Activated gamma-delta T cell treated with Interleukin-2 at 50 U/mL for 16 hours (primary cell): ENCODE measurements at regions not wholly inside any gene's neighbourhood (a gene's known extent, or its start where the extent isn't known, plus 50 kb on each side); places are given as distances from the start of the nearest gene placed in this dataset.
"Not testable (repeated sequence)": the region's sequence is repeated elsewhere in the genome, so short reads cannot be mapped to it uniquely, and the experiment has no call there.

Experiments
- DNase-seq: peaks from one replicate; pipeline ENCODE4 v3.0.0-alpha.2; 2020

DNA sequence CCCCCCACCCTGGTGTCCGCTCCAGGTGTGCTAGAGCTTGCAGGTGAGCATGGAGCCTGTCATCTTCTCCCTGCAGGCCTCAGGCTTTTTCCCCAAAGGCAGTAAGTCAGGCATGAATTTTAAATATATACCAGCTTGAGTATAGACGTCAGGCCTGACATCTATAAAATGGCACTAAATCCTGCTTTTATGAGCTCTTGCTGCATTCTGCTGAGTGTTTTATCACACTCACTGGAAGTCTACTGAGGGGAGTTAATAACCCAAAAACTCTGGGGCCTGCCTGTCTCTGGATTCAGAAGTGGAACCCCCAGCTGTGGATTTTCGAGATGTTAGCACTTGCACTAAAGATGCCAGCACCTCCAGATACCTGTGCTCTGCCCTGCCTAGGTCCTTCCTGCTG is 133.4 kb upstream of the TOP1 start:
- DNase-seq = no peak

DNA sequence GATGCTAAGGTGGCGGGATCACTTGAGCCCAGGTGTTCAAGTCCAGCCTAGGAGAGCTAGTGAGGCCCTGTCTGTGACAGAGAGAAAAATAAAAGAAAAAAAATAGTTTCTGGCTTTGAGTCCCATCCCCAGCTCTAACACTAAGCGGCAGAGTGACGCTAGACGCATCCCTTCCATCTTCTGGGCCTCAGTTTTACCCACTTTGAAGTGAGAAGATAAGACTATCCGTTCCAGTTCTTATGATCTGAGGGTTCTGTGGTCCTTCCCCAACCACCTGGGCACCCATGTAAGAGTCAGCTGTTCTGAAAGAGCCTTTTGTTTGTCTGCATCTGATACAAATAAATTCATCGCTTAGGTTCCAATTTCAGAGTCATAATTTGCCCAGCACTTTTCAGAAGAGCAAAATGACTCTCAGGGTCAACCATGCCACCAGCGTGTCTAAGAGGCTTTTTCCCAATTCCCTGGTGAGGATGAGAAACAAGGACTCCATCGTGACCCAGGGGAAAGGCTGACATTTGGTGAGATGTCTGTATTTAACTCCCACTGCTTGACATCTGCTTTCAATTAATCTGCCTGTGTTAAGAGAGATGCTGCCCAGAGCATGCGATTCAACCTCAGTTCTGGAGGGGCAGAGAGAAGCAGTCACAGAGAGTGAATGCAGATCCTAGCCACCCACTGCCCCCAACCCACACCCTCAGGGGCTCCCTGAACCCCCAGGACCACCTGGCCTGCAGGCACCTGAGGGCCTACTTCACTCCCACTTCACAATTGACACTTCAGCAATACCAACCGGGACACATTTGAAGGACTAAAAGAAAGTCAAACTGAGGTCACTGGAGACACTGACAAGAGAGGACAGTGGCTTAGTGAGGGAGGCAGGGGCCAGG is 131.6 kb upstream of the TOP1 start:
- no peak for DNase-seq

DNA sequence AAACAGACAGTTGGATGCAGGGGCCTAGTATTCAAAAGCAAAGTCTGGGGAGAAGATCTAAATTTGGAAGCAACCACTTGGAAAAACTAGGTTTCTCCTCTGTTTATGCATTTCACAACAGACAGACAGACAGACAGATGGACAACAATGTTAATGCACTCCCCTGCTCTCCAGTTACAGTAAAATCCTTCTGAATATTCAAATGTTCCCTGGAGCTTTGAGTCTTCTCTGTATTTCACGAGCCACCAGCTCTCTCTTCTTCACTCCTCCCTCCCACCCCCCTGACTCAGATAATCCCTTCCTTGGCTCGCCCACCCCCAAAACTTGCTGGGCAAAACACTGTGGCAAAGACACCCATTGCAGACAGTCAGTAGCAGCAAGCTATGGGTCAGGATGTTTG is 129.3 kb upstream of the TOP1 start:
- DNase-seq = no peak

DNA sequence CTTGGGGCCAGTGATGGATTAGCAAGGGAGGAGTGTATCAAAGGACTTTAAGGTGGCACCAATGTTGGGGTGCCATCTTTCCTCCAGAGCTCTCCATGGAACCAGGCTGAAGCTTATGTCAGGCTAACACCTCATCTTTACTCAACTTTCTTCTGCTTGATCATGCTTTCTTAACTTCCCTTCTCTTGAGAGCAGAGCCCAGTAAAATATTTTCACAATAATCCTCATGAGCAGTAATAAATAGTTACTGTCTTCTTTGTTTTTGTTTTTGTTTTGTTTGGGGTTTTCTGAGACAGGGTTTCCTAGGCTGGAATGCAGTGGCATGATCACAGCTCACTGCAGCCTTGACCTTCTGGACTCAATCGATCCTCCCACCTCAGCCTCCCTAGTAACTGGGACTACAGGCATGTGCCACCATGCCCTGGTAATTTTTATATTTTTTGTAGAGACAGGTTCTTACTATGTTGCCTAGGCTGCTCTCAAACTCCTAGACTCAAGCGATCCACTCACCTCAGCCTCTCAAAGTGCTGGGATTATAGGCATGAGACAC is 127.9 kb upstream of the TOP1 start:
- DNase-seq = no peak

DNA sequence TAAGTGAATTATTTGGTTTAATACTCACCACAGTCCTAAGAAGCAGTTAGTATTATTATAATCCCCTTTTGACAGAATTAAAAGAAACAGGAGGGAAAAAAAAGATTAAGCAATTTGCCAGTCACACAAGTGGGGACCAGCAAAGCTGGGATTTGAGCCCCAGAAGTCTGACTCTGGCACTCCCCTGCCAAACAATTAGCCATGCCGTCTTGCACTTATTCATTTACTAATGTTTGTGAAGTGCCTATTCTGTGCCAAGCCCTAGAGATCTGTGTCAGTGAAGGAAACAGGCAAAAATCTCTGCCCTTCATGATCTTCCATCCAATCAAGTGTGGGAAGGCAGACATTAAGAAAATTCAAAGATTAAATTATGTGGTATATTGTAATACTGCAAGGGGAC is 126.0 kb upstream of the TOP1 start:
- DNase-seq = no peak

DNA sequence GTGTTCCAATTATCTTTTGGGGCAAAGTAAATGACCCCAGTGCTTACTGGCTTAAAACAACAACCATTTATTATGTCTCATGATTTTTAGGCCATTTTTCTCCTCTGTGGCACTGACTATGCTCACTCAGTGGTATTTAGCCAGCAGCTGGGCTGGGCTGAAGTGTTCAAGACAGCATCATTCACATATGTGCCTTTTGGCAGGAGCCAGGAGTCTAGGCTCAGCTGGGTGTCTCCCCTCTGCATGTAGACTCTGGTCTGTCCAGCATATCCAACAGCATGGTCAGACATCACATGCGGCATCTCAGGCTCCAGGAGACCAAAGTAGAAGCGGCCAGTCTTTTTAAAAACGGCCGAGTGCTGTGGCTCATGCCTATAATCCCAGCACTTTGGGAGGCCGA is 120.3 kb upstream of the TOP1 start:
- DNase-seq = no peak

DNA sequence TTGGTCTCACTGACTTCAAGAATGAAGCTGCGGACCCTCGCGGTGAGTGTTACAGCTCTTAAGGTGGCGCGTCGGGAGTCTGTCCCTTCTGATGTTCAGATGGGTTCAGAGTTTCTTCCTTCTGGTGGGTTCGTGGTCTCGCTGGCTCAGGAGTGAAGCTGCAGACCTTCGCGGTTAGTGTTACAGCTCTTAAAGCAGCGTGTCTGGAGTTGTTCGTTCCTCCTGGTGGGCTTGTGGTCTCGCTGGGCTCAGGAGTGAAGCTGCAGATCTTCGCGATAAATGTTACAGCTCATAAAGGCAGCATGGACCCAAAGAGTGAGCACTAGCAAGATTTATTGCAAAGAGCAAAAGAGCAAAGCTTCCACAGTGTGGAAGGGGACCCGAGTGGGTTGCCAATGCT is 119.1 kb upstream of the TOP1 start:
- DNase-seq = not testable (repeated sequence)

DNA sequence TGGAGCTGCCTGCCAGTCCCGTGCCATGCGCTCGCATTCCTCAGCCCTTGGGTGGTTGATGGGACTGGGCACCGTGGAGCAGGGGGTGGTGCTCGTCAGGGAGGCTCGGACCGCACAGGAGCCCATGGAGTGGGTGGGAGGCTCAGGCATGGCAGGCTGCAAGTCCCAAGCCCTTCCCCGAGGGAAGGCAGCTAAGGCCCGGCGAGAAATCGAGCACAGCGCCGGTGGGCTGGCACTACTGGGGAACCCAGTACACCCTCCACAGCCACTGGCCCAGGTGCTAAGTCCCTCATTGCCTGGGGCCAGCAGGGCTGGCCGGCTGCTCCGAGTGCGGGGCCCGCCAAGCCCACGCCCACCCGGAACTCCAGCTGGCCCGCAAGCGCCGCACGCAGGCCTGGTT is 118.2 kb upstream of the TOP1 start:
- not testable (repeated sequence) for DNase-seq

DNA sequence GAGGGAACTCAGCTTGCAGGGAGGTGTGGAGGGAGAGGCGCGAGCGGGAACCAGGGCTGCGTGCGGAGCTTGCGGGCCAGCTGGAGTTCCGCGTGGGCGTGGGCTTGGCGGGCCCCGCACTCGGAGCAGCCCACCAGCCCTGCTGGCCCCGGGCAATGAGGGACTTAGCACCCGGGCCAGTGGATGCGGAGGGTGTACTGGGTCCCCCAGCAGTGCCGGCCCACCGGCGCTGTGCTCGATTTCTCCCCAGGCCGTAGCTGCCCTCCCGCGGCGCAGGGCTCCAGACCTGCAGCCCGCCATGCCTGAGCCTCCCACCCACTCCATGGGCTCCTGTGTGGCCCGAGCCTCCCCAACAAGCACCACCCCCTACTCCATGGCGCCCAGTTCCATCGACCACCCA is 117.5 kb upstream of the TOP1 start:
- DNase-seq = not testable (repeated sequence)

DNA sequence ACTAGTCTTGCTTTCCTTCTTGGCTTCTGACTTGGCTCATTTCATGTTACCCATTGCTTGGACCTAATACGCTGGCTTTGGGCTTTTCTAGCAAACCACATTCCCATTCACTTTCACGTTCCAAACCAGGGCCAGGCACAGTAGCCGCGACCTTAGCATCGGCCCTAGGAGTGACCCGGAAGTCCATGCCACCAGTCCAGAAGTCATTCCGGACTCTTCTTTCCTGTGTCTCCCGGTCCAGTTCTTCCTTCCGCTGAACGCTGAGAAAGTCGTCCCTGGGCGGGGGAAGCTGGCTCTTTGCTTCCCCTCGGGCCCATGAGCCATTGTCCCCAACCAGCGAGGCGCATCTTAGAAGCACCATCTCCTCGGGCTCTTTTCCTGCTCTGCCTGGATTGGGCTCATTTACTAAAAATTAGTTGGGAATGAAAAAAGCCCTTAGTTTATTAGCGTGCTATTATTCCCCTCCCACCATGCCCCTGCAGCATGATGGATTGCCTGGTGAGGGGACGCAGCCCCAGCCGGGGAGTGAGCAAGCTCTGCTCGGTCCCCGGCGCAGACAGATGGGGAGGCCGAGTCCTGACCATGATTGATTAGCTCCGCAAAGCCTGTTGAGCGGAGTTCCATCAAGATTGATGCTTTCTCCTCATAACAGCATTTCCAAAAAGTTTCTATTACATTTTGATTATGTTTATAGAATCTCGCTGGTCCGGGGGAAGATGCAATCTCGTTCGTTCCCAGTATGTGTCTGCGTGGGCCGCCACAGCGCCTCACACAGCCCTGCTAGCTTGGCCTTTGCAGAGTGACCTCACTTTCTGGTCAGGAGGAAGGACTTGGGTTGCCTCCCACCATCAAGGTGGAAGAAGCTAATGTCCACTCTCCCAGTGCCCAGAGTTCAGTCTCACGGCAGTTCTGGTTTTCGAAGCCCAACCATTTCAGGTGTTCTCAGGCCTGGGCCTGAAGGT is 115.1 kb upstream of the TOP1 start:
- DNase-seq = no peak

DNA sequence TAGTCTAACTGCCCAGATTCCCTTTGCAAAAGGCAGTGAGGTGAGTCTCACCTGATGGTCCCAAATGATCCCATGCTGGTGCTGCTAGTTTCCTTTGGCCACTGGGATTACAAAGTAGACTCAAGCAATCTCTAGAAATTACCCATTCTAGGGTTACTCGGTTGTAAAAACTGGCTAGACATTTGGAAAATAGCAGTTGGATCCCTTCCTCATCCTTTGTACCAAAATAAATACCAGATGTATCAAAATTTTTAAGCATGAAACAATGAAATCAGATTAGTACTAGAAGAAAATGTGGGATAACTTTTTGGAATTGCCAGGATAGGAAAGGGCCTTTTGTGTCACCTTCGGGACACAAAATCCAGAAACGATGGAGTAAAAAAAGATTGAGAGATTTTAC is 112.9 kb upstream of the TOP1 start:
- DNase-seq = no peak

DNA sequence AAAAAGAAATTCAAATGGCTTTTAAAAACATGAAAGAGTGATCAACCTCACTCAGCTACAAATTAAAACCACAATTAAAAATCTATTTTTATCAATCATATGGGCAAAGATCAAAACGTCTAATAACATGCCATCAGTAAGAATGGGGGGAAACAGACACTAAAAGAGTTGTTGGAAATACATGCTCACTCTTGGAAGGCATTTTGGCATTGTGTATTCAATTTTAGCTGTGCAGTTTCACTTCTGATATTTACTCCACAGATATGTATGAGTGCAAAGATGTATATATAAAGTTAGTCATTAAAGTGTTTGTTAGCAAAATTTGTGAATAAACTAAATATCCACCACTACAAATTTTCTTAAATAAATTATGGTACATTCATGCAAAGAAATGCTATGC is 112.3 kb upstream of the TOP1 start:
- no peak for DNase-seq

DNA sequence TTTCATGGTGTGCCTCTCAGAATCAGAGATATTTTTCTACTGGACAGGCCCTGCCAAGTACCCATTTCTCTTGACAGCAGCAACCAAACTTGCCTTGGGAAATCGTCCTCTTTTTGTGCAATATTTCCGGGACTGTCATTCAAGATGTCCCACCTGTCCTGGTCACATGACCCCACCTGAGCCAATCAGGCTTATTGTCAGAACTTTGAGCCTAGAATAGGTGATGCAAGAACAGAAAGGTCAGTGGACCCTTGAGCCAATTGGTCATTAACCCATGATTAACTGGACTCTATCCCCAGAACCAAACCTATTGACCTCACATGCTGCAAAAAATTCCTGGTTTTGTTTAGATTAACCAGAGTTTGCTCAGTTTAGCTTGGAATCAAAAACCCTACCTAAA is 108.3 kb upstream of the TOP1 start:
- DNase-seq = no peak

DNA sequence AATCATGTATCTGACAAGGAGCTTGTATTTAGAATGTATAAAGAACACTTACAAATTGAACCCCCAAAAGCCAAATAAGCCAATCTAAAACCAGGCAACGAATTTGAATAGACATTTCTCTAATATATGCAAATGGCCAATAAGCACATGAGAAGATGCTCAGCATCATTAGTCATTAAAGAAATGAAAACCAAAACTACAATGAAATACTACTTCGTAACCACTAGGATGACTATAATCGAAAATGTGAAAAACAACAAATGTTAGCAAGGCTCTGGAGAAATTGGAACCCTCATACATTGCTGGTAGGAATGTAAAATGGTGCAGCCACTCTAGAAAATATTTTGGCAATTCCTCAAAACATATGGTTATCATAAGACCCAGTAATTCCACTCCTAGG is 105.8 kb upstream of the TOP1 start:
- DNase-seq = no peak

DNA sequence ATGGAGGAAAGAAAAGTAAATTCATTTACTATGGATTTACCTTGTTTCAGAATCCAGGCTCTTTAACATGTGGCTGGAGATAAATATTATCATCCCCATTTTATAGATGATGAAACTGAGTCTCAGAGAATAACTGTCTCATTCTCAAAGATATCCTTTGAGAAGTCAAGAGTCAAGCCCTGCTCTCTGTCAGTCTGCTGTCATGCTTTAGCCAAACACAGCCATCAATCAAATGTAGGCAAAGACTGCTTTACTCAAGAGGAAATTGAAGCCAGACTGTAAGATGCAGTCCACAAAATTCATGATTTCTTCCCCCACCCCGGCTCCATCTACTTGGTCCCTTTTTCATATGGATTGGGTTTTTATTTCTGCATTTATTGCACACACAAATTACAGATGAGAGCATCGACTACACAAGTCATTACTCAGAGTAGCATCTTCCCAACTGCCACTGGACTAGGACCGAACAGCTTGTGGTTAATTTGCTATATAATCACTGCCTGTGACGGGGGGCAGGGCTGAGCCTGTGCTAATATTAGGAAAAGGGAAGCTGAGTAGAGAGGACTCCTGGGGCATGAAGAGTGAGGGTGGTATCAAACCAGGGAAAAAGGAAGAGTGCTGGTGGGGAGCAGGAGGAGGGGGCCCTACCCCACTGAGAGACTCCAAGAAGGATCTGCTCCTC is 102.7 kb upstream of the TOP1 start:
- DNase-seq = no peak

DNA sequence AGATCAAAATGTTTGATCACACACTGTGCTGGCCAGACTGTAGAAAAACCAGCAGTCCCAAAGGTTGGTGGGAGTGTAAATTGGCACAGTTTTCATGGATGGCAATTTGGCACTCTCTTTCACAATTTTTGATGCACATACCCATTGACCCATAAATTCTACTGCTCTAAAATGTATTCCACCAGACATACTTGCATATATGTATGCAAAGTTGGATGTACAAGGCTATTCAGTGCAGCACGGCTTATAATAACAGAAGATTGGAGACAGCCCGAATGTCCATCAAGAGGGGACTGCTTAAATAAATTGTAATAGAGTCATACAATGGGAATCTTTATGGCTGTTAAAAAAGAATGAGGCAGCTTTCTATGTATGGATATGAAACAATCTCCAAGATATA is 101.7 kb upstream of the TOP1 start:
- DNase-seq = no peak

DNA sequence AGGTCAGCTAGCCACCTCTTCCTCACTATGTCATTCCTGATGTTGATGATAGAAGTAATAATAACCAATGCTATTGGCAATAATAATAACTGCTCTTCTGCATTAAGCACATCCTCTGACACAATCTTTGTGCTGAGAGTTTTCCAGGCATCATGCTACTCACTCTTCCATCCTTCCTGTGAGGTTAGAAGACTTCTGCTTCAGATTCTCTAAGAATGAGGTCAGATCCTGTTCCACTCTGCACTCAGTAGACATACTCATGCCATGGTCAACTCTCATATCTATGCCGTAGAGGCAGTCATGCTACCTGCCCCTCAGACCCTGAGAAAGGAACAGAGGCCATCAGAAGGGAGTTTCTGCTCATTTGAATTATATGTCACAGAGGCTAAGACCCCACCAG is 98.1 kb upstream of the TOP1 start:
- no peak for DNase-seq

DNA sequence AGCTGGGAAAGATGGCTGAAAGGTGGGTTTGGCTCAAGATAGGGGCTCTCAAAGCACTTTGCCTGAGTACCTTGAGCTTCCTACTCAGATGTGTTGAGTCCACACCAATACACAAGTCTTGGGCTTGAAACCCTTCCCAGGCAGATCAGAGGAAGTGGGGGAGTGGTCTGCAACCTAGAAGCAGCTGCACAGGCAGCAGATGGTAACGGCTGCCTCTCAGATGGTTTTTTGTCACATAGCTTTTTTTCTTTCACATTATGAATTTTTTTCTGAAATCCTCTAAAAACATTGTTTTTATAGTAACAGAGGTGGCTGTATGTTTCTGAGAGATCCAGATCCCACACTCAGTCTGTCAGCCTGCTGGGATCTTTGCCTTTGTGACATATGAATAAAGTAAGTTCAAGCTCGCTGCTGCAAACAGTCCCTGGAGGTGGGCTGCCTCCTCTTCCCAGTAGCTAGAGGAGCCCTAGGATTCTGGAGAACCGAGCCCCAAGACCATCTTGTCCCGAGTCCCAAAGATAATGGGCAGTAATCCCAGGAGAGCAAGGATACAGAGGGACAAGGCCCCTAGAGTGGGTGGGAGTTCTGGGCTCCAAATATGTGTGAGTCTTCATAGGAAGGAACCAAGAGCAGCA is 97.1 kb upstream of the TOP1 start:
- DNase-seq = no peak

DNA sequence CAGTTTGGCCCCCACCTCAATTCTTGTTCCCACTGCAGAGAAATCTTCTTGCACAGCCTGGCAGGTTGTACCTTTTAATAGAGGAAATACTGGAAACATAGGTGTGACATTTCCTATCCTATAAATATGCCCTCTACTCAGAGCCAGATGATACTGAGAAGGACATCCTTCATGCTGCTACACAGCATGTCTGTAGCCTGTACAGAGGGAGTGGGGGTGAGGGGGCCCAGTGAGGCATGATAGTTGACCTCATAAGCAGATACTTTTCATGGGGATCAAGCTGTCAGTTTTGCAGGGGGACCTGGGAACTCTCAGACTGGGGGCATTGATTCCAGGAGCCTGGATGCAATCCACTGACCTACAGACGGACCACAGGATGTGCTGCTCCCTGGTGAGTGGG is 96.2 kb upstream of the TOP1 start:
- no peak for DNase-seq

DNA sequence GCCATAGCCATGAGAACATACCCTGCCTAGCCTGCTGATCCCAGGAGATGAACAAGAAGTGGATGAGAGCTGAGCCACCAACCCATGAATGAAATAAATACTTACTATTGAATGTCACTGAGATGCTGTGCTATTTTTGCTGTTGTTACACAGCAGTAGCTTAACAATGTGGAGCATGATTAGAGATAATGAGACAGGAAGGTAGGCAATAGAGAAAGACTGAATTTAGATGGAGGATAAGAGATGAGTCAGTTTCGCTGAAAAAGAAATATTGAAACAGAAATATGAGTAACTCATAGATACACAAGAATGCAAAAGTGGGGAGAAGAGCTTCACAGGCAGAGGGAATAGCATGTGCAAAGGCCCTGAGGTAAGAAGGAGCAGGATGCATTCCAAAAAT is 94.9 kb upstream of the TOP1 start:
- no peak for DNase-seq

DNA sequence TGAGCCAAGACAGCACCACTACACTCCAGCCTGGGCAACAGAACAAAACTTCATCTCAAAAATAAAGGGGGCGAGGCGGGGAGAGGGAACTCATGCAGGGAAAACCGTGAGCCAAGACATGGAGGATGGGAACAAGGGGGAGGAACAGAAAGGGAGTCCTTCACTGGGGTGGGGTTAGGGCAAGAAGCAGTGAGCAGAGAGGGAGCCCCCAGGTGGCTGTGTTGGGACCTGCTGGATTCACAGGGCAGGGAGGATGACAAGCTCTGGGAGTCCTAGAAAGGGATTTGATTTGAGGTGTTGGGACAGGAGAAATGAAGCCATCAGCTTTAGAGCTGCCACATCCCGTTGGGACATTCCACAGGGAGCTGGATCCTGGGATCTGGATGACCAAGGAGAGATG is 90.6 kb upstream of the TOP1 start:
- DNase-seq = no peak

DNA sequence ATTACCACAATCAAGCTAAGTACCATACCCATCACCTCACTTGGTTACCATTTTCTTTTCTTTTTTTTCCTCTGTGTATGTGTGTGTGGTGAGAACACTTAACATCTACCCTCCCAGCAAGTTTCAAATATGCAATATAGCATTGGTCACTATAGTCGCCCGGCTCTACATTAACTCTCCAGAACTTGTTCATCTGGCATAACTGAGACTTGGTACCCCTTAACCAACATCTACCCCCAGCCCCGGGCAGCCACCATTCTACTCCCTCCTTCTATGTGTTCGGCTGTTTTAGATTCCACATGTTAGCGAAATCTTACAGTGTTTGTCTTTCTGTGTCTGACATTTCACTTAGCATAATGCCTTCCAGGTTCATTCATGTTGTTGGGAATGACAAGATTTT is 89.0 kb upstream of the TOP1 start:
- no peak for DNase-seq

DNA sequence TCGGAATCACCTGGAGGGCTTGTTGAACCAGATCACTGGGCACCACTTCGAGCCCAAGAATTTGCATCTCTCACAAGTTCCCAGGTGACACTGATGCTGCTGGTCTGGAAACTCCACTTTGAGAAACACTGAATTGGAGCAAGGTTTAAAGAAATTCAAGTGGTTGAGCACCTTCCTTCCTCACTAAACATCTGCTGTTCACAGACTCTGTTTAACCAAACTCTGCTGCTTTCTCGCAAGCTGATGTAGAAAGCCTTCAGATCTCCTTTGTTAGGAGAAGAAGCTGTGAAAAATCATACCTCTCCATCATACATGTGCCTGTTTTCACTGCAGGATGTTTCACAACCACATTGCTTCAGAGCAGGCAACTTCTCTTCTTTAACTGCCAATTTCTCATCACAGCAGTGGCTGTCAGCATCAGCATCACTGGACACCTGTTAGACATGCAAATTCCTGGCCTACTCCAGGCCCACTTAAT is 87.5 kb upstream of the TOP1 start:
- no peak for DNase-seq
